Nucleus accumbens (tissue), 56 donors: ENCODE measurements at regions not wholly inside any gene's neighbourhood (a gene's known extent, or its start where the extent isn't known, plus 50 kb on each side); places are given as distances from the start of the nearest gene placed in this dataset.
"Not testable (repeated sequence)": the region's sequence is repeated elsewhere in the genome, so short reads cannot be mapped to it uniquely, and the experiment has no call there.

Experiments
- DNase-seq, 56 donors: peaks; one replicate each; lab custom pipeline; 2025; lab: John Stamatoyannopoulos, UW

DNA sequence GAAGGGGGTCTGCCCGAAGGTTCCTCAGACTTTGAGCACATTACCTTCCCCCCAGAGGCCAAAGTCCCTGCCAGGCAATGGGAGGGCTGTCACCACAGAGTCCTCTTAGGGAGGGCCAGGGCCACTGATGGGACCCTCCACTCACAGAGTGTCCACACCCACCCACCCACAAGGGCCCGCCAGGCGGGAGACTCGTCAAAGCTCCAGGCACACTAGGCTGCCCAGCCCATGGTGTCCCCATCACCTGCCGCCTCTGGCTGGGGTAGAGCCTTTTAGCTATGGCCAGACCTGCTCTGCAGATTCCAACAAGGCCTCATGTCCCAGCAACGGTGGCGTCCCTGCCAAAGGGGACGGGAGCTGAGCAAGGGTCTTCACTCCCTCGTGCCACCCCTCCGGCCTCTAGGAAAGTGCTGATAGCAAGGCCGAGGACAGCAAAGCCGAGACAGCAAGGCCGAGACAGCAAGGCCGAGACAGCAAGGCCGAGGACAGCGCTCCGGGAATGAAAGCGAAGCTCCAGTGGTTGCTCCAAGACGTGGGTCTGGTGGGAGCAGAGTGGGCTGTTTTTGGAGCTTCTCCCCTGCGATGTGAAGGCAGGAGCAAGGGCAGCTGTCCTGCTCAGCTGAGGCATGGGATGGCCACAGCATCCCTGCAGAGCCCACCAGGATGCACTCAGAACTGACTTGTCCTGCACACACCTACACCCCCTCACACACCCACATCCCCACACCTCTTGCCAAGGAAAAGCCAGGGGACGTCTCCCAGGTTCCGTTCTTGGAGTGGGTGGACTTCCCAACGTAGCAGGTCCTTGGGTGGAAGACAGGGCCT is 123.4 kb downstream of the CRYAA start:
- no peak for DNase-seq

DNA sequence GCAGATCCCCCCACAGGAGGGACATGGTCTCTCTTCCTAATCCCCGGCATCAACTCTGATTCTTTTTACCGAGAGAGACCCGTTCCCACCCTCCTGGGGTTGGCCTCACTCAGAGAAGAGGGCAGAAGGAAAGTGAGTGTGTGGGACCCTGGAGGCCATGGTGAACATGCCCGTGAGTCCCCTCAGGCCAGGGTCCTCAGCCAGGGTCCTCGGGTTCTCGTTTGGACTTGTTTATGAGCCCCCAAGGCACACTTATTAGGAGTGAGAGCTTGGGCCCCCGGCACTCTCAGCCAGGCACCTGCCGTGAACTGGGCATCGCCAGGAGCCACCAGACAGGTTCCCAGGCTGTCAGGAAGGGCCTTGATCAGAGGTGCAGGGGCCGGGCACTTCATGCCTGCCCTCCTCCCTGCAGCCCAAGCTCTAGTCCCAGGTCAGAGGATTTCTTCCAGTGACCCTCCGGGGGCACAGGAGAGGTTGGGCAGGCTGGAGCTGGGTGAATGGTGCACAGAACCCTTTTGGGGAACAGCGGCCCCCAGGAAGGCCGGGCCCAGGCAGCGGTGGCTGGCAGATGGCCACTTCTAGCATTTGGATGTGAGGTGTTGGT is 122.6 kb downstream of the CRYAA start:
- DNase-seq, result no peak

DNA sequence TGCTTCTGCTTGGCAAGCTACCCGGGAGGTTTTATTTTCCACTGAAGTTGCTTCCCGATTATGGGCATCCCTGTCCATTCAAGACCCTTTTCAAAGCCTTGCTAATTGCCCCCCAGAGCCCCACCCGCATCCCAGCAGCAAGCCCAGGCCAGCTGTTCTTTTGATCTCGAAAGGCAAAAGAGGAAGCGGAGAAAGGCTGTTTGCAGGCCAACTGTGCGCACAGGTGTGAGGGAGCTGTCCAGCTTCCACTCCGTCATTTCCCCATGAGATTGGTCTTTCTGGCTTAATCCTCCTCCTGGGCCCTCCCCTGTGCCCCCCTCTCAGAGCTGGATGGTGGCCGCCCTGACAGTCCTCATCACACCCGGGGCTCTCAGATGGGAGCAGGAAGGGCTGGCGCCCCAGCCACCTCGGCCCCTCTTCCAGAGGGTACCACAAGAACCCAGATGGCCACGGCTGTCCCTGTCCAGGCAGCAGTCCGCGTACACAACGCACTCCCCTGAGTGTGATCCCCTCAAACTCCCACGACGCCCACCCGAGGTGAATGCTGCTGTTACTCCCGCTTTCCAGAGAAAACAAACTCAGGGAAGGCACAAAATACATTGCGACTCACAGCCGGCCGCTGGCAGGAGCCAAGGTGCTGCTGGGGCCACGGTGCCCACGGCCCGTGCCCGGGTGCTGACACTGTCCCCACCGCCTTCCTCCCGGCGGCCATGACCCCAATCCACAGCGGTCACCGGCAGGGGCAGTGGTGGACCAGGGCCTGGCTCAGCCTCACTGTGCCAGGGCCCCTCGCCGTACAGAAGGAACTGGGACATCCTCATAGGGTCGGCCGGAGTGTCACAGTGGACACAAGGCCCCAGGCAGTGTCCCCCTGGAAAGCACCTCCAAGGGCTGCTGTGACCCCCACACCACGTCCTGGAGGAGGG is 121.9 kb downstream of the CRYAA start:
- DNase-seq, result no peak

DNA sequence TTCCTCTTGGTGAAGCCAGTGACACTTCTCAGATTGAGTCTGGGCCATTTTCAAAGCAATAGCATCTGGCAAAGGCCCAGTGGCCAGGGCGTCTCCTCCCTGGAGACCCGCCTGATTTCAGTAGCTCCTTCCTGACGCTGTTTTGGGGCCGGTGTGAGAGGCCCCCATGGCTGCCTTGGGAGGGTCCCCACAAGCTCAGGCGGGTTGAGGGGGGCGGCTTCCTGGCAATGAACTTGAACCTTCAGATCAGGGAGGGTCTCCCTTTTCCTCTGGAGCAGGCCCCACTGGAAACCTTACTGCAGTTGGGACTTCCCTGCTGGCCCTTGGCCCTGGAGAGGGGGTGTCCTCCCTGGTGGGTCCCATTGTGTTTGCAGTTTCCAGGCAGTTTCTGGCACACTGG is 121.2 kb downstream of the CRYAA start:
- no peak for DNase-seq

DNA sequence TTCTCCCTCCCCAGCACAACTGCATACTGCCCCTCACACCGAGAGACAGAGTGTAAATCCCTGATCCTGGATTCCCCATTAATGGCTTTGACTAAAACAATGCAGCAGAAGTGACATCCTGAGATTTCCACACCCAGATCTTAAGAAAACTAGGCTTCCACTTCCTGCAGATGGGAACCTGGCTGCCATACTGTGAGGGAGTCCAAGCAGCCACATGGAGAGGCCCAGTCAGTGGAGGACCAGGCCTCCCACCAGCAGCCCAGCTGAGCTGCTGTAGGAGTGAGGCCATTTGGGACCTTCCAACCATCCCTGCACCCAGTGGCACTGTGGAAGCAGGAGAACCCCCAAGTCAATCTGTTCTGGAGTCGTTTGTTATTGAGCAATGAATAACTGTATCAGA is 120.6 kb downstream of the CRYAA start:
- DNase-seq, result no peak

DNA sequence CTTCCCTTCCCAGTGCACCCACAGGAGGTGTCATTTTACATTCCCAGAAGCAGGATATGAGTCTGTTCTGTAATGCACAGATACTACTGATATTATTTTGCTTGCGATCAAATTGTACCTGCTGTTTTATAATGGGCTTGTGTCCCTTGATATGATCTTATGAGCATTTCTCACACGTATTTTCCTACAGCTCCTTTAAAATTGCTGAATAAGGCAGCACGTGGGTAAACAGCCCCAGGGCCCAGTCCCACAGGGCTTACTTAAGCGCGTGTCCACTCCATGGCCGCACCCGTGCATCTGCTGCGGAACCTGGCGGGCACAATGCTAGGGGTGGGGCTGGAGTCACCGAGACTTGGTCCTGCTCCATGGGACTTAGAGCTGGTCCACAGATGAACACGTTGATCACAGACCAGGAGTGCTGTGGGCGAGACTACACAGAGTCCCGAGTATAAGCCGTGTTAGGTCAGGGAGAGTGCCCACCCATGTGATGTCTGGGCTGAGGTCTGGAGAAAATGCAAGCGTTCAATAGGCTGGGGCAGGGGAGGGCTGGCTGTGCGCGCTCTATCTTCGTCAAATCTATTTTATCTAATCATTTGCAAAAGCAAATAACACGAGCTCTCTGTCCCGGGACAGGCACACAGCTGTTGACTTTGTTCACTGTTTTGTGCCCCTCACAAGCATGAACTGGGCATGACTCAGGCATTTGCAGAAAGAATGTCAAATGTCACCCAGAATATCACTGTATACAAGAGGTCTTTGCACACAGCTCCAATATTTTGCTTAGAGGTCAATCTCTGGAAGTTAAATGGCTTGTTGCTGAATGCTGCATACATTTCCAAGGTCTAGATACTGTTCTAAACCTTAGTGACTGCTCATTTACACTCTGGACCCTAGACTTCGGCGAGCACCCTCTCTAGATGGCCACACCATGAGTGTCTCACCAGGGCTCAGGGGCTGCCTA is 119.3 kb downstream of the CRYAA start:
- no peak for DNase-seq

DNA sequence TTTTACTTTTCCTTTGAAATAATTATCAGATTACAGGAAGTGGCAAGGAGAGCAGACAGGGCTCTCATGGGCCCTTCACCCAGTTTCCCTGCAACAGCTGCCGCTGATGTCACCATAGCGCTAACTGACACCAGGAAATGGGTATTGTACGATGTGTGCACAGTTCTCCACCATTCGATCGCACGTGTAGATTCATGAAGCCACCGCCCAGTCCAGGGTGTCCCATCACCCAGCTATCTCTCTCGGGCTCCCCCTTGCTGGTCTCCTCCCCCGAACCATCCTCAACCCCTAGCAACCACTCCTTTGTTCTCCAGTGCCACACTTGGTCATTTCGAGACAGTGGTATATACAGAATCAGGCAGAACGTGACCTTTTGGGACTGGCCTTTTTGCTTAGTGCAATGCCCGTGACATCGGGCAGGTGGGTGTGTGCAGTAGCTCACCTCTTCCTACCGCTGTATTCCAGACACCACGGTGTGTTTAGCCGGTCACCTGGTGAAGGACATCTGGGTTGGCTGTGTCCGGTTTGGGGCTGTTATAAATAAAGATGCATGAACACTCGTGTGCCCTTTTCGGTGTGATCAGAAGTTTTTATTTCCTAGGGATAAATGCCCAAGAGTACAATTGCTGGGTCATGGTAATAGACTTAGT is 118.4 kb downstream of the CRYAA start:
- DNase-seq, result no peak

DNA sequence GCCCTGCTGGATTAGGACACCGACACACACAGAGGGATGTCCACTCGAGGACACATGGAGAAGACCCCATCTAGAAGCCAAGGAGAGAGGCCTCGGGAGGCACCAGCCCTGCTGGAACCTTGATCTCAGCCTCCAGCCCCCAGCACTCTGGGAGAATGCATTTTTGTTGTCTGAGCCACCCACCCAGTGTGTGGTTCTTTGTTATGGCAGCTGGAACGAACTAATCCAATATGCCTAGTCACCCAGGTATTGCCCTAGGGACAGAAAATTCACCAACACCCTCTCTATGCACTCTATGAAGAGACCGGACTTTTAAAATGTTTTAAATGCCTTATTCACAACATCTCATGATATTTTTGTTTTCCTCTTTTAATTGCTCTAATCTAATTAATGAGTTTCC is 117.4 kb downstream of the CRYAA start:
- DNase-seq, result no peak

DNA sequence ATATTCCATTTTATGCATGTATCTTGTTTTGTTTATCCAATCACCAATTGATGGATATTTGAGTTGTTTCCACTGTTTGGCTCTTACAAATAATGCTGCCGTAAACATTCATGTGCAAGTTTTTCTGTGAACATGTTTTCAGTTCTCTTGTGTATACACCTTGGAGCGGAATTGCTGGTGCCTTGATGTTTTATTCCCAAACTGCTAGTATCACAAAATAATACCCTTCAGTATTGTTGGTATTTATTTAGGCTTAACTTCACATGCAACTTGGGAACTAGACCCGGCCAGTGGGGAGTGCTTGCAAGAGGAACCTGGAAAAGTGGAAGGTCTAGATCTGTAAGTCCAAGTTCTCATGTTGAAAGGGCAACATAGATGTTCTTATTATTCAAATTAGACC is 115.9 kb downstream of the CRYAA start:
- no peak for DNase-seq

DNA sequence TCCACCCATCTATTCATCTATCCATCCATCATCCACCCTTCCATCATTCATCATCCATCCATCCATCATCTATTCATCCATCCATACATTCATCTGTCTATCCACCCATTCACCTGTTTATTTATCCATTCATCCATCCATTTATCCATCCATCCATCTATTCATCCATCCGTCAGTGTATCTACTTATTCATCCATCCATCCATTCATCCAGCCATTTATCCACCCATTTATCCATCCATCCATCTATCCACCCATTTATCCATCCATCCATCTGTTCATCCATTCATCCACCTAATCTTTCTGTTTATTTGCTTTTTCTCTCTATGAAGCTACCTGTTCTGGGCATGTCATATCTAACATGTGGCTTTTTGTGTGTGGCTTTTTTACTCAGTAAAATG is 115.4 kb downstream of the CRYAA start:
- no peak for DNase-seq

DNA sequence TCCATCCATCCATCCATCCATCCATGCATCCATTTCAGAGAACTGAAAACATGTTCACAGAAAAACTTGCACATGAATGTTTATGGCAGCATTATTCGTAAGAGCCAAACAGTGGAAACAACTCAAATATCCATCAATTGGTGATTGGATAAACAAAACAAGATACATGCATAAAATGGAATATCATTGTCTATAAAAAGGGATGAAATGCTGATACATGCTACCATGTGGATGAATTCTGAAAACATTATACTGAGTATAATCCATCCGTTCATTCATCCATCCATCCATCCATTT is 115.1 kb downstream of the CRYAA start:
- not testable (repeated sequence) for DNase-seq

DNA sequence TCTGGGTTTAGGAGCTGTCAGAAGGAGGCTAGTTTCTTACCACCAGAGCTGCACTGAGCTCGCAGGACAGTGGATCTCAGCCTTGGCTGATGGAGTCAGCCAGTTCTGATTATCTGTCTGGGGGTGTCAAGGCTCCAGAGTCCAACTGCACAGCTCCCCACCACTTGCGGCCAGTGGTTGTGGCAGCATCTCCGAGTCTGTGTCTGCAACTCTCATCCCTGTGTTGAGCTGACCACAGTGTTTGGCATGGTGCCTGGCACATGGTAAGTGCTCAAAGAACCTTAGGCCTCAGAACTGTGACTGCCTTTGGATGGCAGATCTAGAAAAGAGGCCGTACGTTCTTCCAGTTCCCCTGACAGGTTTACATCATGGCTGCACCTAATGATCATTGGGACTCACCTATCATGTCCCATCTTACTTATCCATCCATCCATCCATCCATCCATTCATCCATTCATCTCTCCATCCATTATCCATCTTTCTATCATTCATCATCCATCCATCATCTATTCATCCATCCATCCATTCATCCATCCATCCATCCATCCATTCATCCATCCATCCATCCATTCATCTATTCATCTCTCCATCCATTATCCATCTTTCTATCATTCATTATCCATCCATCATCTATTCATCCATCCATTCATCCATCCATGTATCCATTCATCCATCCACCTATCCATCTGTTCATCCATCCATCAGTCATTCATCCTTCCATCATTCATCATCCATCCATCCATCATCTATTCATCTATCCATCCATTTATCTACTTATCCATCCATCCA is 114.5 kb downstream of the CRYAA start:
- DNase-seq, result no peak

DNA sequence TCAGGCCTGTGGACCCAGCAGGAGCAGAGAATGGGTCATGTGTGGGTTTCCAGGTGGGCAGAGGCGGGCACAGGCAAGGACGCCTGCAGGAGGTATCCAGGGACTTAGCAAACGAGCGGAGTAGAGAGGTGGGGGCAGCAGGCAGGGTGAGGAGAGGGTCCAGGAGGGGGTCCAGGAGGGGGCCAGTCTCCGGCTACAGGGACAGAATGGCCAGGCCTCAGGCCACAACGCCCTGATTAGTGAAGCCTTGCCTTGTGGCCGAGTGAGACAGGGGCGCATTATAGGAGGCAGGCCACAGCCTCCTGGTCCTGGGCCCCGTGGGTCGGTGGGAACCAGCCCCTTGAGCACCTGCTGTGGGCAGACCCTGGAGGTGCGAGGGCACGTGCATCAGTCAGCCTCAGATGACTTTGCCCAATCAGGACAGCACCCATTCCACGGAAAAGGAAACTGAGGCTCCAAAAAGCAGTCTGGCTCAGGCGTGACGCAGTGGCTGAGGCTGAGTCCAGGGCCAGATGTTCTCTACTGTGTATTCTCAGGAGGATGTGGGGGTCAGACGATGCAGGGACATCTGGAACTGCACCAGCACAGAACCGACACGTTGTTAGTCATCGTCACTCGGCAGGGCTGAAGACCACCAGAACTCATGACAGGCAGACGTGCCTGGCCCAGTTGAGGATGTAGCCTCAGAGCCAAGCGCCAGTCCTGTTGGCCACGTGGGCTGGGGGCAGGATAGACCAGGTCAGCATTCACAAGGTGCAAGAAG is 113.7 kb downstream of the CRYAA start:
- no peak for DNase-seq

DNA sequence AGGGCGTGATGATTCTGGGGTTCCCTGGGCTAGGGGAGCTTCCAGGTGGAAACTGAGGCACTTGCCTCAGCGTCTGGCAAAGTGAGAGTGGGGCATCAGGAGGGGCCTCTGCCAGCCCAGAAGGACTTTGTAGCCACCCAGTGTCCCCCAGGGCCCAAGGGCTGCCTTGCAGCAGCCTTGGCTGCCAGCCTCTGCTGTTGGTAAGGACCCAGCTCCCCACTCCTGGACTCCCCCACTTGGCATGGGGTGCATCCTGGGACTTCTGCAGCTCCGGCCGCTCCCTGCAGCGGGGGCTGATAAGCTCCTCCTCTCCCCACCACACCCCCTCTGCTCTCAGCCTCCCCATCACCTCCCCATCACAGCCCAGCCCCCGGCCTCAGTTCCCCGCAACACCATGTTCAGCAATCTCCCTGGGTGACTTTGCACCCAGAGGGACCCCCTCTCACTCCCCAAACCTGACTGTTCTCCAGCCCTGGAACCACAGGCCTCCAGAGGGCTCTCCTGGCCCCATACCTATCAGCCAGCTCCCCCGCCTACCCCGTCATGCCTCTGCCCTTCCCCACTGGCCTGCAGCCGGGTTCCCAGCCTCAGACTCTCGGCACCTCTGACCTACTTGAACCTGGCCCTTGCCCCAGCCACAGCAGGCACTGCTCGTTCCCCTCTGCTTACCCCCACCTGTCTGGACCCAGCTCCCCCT is 113.0 kb downstream of the CRYAA start:
- no peak for DNase-seq

DNA sequence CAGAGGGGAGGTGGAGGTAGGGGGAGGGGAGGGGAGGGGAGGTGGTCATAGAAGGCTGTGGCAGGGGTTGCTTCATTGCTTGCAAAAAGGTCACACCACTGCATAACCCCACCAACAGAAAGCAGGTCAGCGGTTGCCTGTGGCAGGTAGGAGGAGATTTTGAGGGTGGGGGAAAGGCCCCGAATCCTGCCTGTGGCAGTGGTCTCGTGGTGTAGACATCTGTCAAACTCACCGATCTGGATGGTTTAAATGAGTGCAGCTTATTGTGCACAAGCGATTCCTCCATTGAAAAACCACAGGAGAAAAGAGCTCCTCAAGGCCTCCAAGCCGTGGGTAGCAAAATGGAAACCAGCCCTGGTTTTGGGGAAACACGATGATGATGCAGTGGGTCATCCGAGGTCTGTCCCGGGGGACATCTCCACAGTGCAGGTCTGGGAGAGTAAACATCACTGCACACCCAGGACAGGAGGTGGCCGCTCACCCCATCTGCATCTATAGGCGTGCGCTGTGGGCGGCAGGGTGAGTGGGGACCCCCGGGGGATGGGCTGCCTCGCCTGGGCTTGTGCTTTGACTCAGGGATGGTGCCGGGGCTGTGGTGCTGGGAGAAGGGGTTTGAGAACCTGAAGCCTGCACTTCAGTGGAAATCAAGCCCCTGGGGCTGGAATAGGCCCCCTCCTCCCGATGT is 112.3 kb downstream of the CRYAA start:
- no peak for DNase-seq

DNA sequence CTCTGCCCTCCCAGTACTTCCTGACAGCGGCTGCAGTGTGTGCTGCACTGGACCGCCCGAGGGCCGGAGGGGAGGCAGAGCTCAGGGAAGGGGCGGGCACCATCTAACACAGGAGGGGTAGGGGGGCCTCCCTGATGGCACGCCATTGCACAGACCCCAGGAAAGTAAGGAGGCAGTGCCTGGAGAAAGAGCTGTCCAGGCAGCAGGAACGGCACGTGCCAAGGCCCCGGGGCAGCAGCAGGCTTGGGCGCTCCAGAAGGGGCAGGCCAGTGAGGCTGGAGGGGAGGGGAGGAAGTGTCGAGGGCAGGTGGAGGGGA is 110.7 kb downstream of the CRYAA start:
- no peak for DNase-seq
